ENCODE measurements at regions not wholly inside any gene's neighbourhood (a gene's known extent, or its start where the extent isn't known, plus 50 kb on each side); places are given as distances from the start of the nearest gene placed in this dataset.

- no peak overlapping the region for H2BK15ac ChIP-seq (ENCODE audit: low read depth, low read length)
- no TSS peak for BruUV-seq (replicated peaks)
Measured at GRCh38 chrX:830532-830931, 199.9 kb downstream of the SHOX start.

More at GRCh38 chrX:830532-830931, 199.9 kb downstream of the SHOX start:
- dilution Hi-C loops (cut with HindIII; ENCODE audit: low sequenced_read_pairs, unreplicated experiment) (no loop called here), in situ Hi-C loops (cut with MboI; ENCODE audit: low sequenced_read_pairs) (no loop called here), intact Hi-C loops (cut with micrococcal nuclease) (no loop called here)
- WGBS, 2 experiments (ENCODE audit: extremely low coverage in 2 of 2, insufficient read length in 1 of 2): 57% methylated on average over 2 of the region's 6 CpGs; no CpG with 5 or more reads in 1 of the 2 experiments
- H4K91ac ChIP-seq (ENCODE audit: insufficient read depth, low read depth, low read length): no peak overlapping the region
- peaks cover 18% of the 10 kb centered on the region for H3K9me3 ChIP-seq (ENCODE audit: control insufficient read depth, insufficient read depth, low read length)
- H2AK9ac ChIP-seq (replicated peaks; ENCODE audit: low read depth, low read length, poor library complexity): no peak overlapping the region
- no peaks in the 10 kb centered on the region for H3K4me1 ChIP-seq (ENCODE audit: control insufficient read depth, insufficient read depth, low read length)
- no peak overlapping the region for H2AFZ ChIP-seq (replicated peaks; ENCODE audit: low read length, poor library complexity)
- H3K4ac ChIP-seq (ENCODE audit: low read depth, low read length): no peak overlapping the region
- H3K27ac ChIP-seq (ENCODE audit: insufficient read depth, low read length): no peak overlapping the region
- H3K4me3 ChIP-seq (ENCODE audit: insufficient read depth, low read depth, low read length): no peak overlapping the region
- ATAC-seq (ENCODE audit: low read depth): no peak
- no peak overlapping the region for H2BK120ac ChIP-seq (ENCODE audit: low read depth, low read length)
- no peak overlapping the region for H3K14ac ChIP-seq (replicated peaks; ENCODE audit: low read depth, low read length)
- H4K5ac ChIP-seq (ENCODE audit: low read depth, low read length): no peak overlapping the region
- no peak overlapping the region for H4K8ac ChIP-seq (ENCODE audit: low read depth in 2 of 2, low read length in 2 of 2)
- ChIA-PET CTCF (no interaction called here), POLR2A (ENCODE audit: unreplicated experiment) (no interaction called here)
- H3K36me3 ChIP-seq (ENCODE audit: control insufficient read depth, insufficient read depth, low read length): no peaks in the 10 kb centered on the region
- H3K23ac ChIP-seq (ENCODE audit: low read depth, low read length): no peak overlapping the region
- H2AK5ac ChIP-seq (ENCODE audit: low read depth, low read length): no peak overlapping the region
- no peaks in the 10 kb centered on the region for H3K27me3 ChIP-seq (ENCODE audit: control insufficient read depth, insufficient read depth, low read length)
- no peak overlapping the region for H3K9ac ChIP-seq (ENCODE audit: low read depth, low read length)
- no peaks in the 10 kb centered on the region for H3K79me1 ChIP-seq (ENCODE audit: low read depth in 1 of 2, low read length in 2 of 2)
- H3K56ac ChIP-seq (ENCODE audit: extremely low read depth, insufficient read depth, low read length): no peak overlapping the region
- no peak overlapping the region for H2BK5ac ChIP-seq (ENCODE audit: low read depth, low read length, poor library complexity, severe bottlenecking)
- DNase-seq: no peak
- no peak overlapping the region for H2BK20ac ChIP-seq (ENCODE audit: low read depth, low read length)
- H3K18ac ChIP-seq (ENCODE audit: low read depth, low read length): no peak overlapping the region
- no peaks in the 10 kb centered on the region for H4K20me1 ChIP-seq (ENCODE audit: insufficient read depth, low read length)
- no peaks in the 10 kb centered on the region for H3K9me1 ChIP-seq (ENCODE audit: insufficient read depth, low read length)
- TF ChIP-seq FOS (IDR thresholded peaks at IDR 0.05; ENCODE audit: low read depth, low read length) (no peak), RCOR1 (IDR thresholded peaks at IDR 0.05; ENCODE audit: insufficient replicate concordance, low read length) (no peak), CEBPB (IDR thresholded peaks at IDR 0.05; ENCODE audit: low read depth, low read length) (no peak), POLR2A (IDR thresholded peaks at IDR 0.05; ENCODE audit: low read depth, low read length) (no peak)
- TF ChIP-seq, protein P1, sequence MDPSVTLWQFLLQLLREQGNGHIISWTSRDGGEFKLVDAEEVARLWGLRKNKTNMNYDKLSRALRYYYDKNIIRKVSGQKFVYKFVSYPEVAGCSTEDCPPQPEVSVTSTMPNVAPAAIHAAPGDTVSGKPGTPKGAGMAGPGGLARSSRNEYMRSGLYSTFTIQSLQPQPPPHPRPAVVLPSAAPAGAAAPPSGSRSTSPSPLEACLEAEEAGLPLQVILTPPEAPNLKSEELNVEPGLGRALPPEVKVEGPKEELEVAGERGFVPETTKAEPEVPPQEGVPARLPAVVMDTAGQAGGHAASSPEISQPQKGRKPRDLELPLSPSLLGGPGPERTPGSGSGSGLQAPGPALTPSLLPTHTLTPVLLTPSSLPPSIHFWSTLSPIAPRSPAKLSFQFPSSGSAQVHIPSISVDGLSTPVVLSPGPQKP (IDR thresholded peaks at IDR 0.05; ENCODE audit: borderline replicate concordance, low read depth, low read length): no peak
- no peak overlapping the region for H3K4me2 ChIP-seq (ENCODE audit: low read depth, low read length)
